ENCODE measurements at regions not wholly inside any gene's neighbourhood (a gene's known extent, or its start where the extent isn't known, plus 50 kb on each side); places are given as distances from the start of the nearest gene placed in this dataset.

DNA sequence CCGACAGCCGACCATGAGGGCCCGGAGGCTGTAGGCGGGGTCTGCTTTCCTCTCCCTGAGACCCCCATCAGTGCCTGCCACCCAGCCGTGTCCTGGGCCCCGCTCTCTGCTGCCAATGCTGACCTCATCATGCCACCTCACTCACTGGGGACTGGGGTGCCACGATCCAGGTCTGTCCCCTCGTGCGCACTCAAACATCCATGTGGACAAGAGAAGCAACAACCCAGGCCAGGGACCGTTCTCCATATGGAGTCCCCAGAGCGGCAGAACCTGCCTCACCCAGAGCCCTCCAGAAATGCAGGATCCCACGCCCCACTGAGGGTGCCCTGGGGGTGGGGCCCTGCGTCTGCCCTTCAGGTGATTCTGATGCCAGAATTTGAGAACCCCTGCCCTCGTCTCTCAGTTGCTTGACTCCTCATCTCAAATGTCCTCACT, 210.0 kb upstream of the PPP2R2D start:
- DNase-seq, result no peak
- Histone ChIP-seq H3K4me1 (ENCODE audit: insufficient read depth, low read length) (no peaks in the 10 kb centered on the region), H3K27ac (ENCODE audit: low read length) (no peak overlapping the region), H3K27me3 (ENCODE audit: low read length) (0 out of 2 replicates have a peak, but pooled peaks cover 4% of the 10 kb centered on the region), H3K9me3 (ENCODE audit: low read length) (no peaks in the 10 kb centered on the region), H3F3A (ENCODE audit: low read length, unreplicated experiment) (no peaks in the 10 kb centered on the region), H3K9me2 (replicated peaks; ENCODE audit: low read length) (no peaks in the 10 kb centered on the region), H2AFZ (ENCODE audit: low read length) (no peak overlapping the region), H3K4me2 (ENCODE audit: low read length) (no peak overlapping the region), H3K9ac (ENCODE audit: low read length) (no peak overlapping the region), H4K20me1 (ENCODE audit: low read length) (no peaks in the 10 kb centered on the region), H3K4me3 (ENCODE audit: low read length) (no peak overlapping the region), H3K36me3 (ENCODE audit: low read depth, low read length) (no peaks in the 10 kb centered on the region), H3K79me2 (ENCODE audit: low read length) (no peaks in the 10 kb centered on the region)
- ChIA-PET CTCF (no interaction called here), POLR2A (ENCODE audit: unreplicated experiment) (no interaction called here)
- no TSS peak for BruUV-seq (replicated peaks)
- no peak for TF ChIP-seq EZH2 (IDR thresholded peaks at IDR 0.05; ENCODE audit: low read length, unreplicated experiment)
- TF ChIP-seq, protein P1, sequence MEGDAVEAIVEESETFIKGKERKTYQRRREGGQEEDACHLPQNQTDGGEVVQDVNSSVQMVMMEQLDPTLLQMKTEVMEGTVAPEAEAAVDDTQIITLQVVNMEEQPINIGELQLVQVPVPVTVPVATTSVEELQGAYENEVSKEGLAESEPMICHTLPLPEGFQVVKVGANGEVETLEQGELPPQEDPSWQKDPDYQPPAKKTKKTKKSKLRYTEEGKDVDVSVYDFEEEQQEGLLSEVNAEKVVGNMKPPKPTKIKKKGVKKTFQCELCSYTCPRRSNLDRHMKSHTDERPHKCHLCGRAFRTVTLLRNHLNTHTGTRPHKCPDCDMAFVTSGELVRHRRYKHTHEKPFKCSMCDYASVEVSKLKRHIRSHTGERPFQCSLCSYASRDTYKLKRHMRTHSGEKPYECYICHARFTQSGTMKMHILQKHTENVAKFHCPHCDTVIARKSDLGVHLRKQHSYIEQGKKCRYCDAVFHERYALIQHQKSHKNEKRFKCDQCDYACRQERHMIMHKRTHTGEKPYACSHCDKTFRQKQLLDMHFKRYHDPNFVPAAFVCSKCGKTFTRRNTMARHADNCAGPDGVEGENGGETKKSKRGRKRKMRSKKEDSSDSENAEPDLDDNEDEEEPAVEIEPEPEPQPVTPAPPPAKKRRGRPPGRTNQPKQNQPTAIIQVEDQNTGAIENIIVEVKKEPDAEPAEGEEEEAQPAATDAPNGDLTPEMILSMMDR (conservative IDR thresholded peaks at IDR 0.05; ENCODE audit: low read depth, low read length), result no peak
- TF ChIP-seq EZH2phosphoT487 (IDR thresholded peaks at IDR 0.05; ENCODE audit: borderline replicate concordance, low read length), result no peak
- intact Hi-C loops (cut with micrococcal nuclease), result no loop called here
- ATAC-seq, result no peak

- Histone ChIP-seq H2AFZ (ENCODE audit: low read length) (no peak overlapping the region), H3K4me2 (ENCODE audit: low read length) (no peak overlapping the region), H4K20me1 (ENCODE audit: low read length) (no peaks in the 10 kb centered on the region), H3K9ac (ENCODE audit: low read length) (no peak overlapping the region), H3K4me3 (ENCODE audit: low read length) (no peak overlapping the region), H3K27me3 (ENCODE audit: low read length) (peaks cover 10% of the 10 kb centered on the region), H3K27ac (ENCODE audit: low read length) (no peak overlapping the region), H3K9me2 (replicated peaks; ENCODE audit: low read length) (no peaks in the 10 kb centered on the region), H3K4me1 (ENCODE audit: insufficient read depth, low read length) (no peaks in the 10 kb centered on the region), H3K9me3 (ENCODE audit: low read length) (no peaks in the 10 kb centered on the region), H3K36me3 (ENCODE audit: low read depth, low read length) (no peaks in the 10 kb centered on the region), H3F3A (ENCODE audit: low read length, unreplicated experiment) (no peaks in the 10 kb centered on the region), H3K79me2 (ENCODE audit: low read length) (no peaks in the 10 kb centered on the region)
- DNase-seq, result no peak
- ChIA-PET POLR2A (ENCODE audit: unreplicated experiment) (no interaction called here), CTCF (no interaction called here)
- intact Hi-C loops (cut with micrococcal nuclease), result no loop called here
- no TSS peak for BruUV-seq (replicated peaks)
- TF ChIP-seq, protein P1 (conservative IDR thresholded peaks at IDR 0.05; ENCODE audit: low read depth, low read length), result no peak
- TF ChIP-seq EZH2phosphoT487 (IDR thresholded peaks at IDR 0.05; ENCODE audit: borderline replicate concordance, low read length) (no peak), EZH2 (IDR thresholded peaks at IDR 0.05; ENCODE audit: low read length, unreplicated experiment) (no peak)
- ATAC-seq, result no peak
These were observed 209.2 kb upstream of the PPP2R2D start for GRCh38 chr10:131691481-131692090.

DNA sequence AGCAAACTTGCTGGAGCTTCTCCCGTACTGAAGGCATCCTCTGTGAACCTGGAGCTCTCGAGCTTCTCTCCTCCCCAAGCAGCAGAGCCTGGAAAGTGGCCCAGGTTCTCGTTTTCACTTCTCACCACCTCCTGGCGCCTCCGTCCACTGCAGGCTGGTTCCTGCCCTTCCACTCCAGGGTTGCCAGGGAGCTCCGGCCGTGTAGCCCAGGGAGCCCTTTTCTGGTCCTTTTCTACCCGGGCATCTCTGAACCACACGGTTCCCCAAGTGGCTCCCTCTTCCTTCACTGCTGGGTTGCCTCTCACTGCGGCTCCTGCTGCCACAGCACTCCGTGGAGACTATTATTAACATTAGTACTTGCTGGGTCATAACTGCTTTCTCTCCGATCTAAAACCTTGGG, 208.6 kb upstream of the PPP2R2D start:
- no peak overlapping the region for H3K27ac ChIP-seq (ENCODE audit: low read length)
- intact Hi-C loops (cut with micrococcal nuclease), result no loop called here
- H3F3A ChIP-seq (ENCODE audit: low read length, unreplicated experiment), result no peaks in the 10 kb centered on the region
- H3K4me1 ChIP-seq (ENCODE audit: insufficient read depth, low read length), result no peaks in the 10 kb centered on the region
- DNase-seq, result no peak
- BruUV-seq (replicated peaks), result no TSS peak
- H3K27me3 ChIP-seq (ENCODE audit: low read length), result peaks cover 10% of the 10 kb centered on the region
- CTCF ChIA-PET, result no interaction called here
- POLR2A ChIA-PET (ENCODE audit: unreplicated experiment), result no interaction called here
- no peaks in the 10 kb centered on the region for H3K9me2 ChIP-seq (replicated peaks; ENCODE audit: low read length)
- no peaks in the 10 kb centered on the region for H4K20me1 ChIP-seq (ENCODE audit: low read length)
- H3K9me3 ChIP-seq (ENCODE audit: low read length), result no peaks in the 10 kb centered on the region
- no peak overlapping the region for H3K4me3 ChIP-seq (ENCODE audit: low read length)
- no peaks in the 10 kb centered on the region for H3K79me2 ChIP-seq (ENCODE audit: low read length)
- no peak overlapping the region for H2AFZ ChIP-seq (ENCODE audit: low read length)
- no peaks in the 10 kb centered on the region for H3K36me3 ChIP-seq (ENCODE audit: low read depth, low read length)
- no peak for ATAC-seq
- H3K9ac ChIP-seq (ENCODE audit: low read length), result no peak overlapping the region
- TF ChIP-seq EZH2phosphoT487 (IDR thresholded peaks at IDR 0.05; ENCODE audit: borderline replicate concordance, low read length) (no peak), EZH2 (IDR thresholded peaks at IDR 0.05; ENCODE audit: low read length, unreplicated experiment) (no peak)
- TF ChIP-seq, protein P1 (conservative IDR thresholded peaks at IDR 0.05; ENCODE audit: low read depth, low read length), result no peak
- no peak overlapping the region for H3K4me2 ChIP-seq (ENCODE audit: low read length)
